Ectodermal cell (in vitro differentiated cells): ENCODE measurements at regions not wholly inside any gene's neighbourhood (a gene's known extent, or its start where the extent isn't known, plus 50 kb on each side); places are given as distances from the start of the nearest gene placed in this dataset.
"Not testable (repeated sequence)": the region's sequence is repeated elsewhere in the genome, so short reads cannot be mapped to it uniquely, and the experiment has no call there.

Experiments used
- H3K27ac ChIP-seq: 2 replicates; pipeline ENCODE4 v1.7.0; 2013; ENCODE audit warnings: mild to moderate bottlenecking, low read depth, low read length; ENCODE audit not compliant: insufficient read depth, poor library complexity, severe bottlenecking
- H3K27me3 ChIP-seq: 2 replicates; pipeline ENCODE4 v1.7.0; 2013; ENCODE audit warnings: mild to moderate bottlenecking, low read length; ENCODE audit not compliant: insufficient read depth, control insufficient read depth, poor library complexity, severe bottlenecking
- H3K36me3 ChIP-seq: one replicate; pipeline ENCODE4 v1.7.0; 2013; ENCODE audit warnings: low read length; ENCODE audit not compliant: control insufficient read depth, insufficient read depth
- H3K4me1 ChIP-seq: one replicate; pipeline ENCODE4 v1.7.0; 2013; ENCODE audit warnings: low read length; ENCODE audit not compliant: control insufficient read depth, insufficient read depth
- H3K4me3 ChIP-seq: 2 replicates; pipeline ENCODE4 v1.7.0; 2013; ENCODE audit warnings: low read depth, low read length, control low read depth; ENCODE audit not compliant: insufficient read depth
- H3K9me3 ChIP-seq: 2 replicates; pipeline ENCODE4 v1.7.0; 2013; ENCODE audit warnings: mild to moderate bottlenecking, low read length, moderate library complexity; ENCODE audit not compliant: control insufficient read depth
- WGBS, 2 experiments: methylation state at CpG; one replicate each; pipeline ENCODE4 v1.1.7; 2013; ENCODE audit warnings: missing lambda C conversion rate in 2 of 2; 5-methylcytosine and 5-hydroxymethylcytosine counted together

- Histone ChIP-seq H3K4me1 (no peaks in the 10 kb centered on the region), H3K36me3 (no peaks in the 10 kb centered on the region), H3K4me3 (no peak overlapping the region), H3K27ac (no peak overlapping the region), H3K27me3 (no peaks in the 10 kb centered on the region), H3K9me3 (no peaks in the 10 kb centered on the region)
- WGBS, 2 experiments: 79 to 87% methylated on average over 7 to 8 of the region's 8 CpGs
These were observed 102.2 kb downstream of the ZNF92 start for GRCh38 chr7:65475734-65476319.

- 55 to 56% methylated on average over 6 of the region's 6 CpGs for WGBS, 2 experiments
- no peaks in the 10 kb centered on the region for H3K9me3 ChIP-seq
These were observed 103.7 kb downstream of the ZNF92 start for GRCh38 chr7:65477326-65477725.

GRCh38 chr7:65489260-65489767 lies 115.7 kb downstream of the ZNF92 start:
- no peak overlapping the region for H3K4me3 ChIP-seq
- H3K4me1 ChIP-seq: no peaks in the 10 kb centered on the region
- H3K36me3 ChIP-seq: no peaks in the 10 kb centered on the region
- no peaks in the 10 kb centered on the region for H3K27me3 ChIP-seq
- no peaks in the 10 kb centered on the region for H3K9me3 ChIP-seq
- no peak overlapping the region for H3K27ac ChIP-seq
- WGBS, 2 experiments: 83 to 86% methylated on average over 8 of the region's 8 CpGs

More at GRCh38 chr7:65477326-65477725, 103.7 kb downstream of the ZNF92 start:
- H3K36me3 ChIP-seq: no peaks in the 10 kb centered on the region
- no peaks in the 10 kb centered on the region for H3K27me3 ChIP-seq
- no peaks in the 10 kb centered on the region for H3K4me1 ChIP-seq
- H3K27ac ChIP-seq: no peak overlapping the region
- H3K4me3 ChIP-seq: no peak overlapping the region

GRCh38 chr7:65496697-65497096 lies 123.0 kb downstream of the ZNF92 start:
- WGBS, 2 experiments: 100% methylated on average over 1 of the region's 2 CpGs; no CpG with 5 or more reads in 1 of the 2 experiments
- H3K4me1 ChIP-seq, H3K27ac ChIP-seq, H3K4me3 ChIP-seq, H3K9me3 ChIP-seq, H3K36me3 ChIP-seq, H3K27me3 ChIP-seq: not testable (repeated sequence)

GRCh38 chr7:65503434-65504152 lies 129.9 kb downstream of the ZNF92 start:
- Histone ChIP-seq H3K27me3 (peaks cover 5% of the 10 kb centered on the region), H3K9me3 (no peaks in the 10 kb centered on the region), H3K27ac (no peak overlapping the region), H3K4me1 (no peaks in the 10 kb centered on the region), H3K4me3 (no peak overlapping the region), H3K36me3 (no peaks in the 10 kb centered on the region)

GRCh38 chr7:65504504-65505319 lies 131.1 kb downstream of the ZNF92 start:
- H3K9me3 ChIP-seq, H3K27ac ChIP-seq, H3K36me3 ChIP-seq, H3K4me3 ChIP-seq, H3K4me1 ChIP-seq: not testable (repeated sequence)
- peaks cover 16% of the 10 kb centered on the region for H3K27me3 ChIP-seq
- 68 to 70% methylated on average over 1 of the region's 1 CpG for WGBS, 2 experiments

GRCh38 chr7:65505320-65505633 lies 131.6 kb downstream of the ZNF92 start:
- H3K27ac ChIP-seq, H3K4me3 ChIP-seq, H3K36me3 ChIP-seq, H3K9me3 ChIP-seq, H3K4me1 ChIP-seq: not testable (repeated sequence)
- peaks cover 22% of the 10 kb centered on the region for H3K27me3 ChIP-seq
- WGBS, 2 experiments: 39 to 46% methylated on average over 3 of the region's 3 CpGs

- H3K9me3 ChIP-seq: not testable (repeated sequence)
- WGBS, 2 experiments: 1% methylated on average over 70 to 71 of the region's 85 CpGs
These were observed 135.1 kb downstream of the ZNF92 start for GRCh38 chr7:65508581-65509367.

GRCh38 chr7:65509368-65510186 lies 135.9 kb downstream of the ZNF92 start:
- 2% methylated on average over 85 of the region's 85 CpGs for WGBS, 2 experiments
- Histone ChIP-seq H3K9me3 (no peaks in the 10 kb centered on the region), H3K27me3 (peaks cover 42% of the 10 kb centered on the region)

More at GRCh38 chr7:65508581-65509367, 135.1 kb downstream of the ZNF92 start:
- not testable (repeated sequence) for H3K27ac ChIP-seq, H3K4me1 ChIP-seq, H3K36me3 ChIP-seq
- peaks cover 41% of the 10 kb centered on the region for H3K27me3 ChIP-seq
- peak overlapping the region; percentile 49 for H3K4me3 ChIP-seq

More at GRCh38 chr7:65509368-65510186, 135.9 kb downstream of the ZNF92 start:
- H3K4me1 ChIP-seq: no peaks in the 10 kb centered on the region
- H3K27ac ChIP-seq: no peak overlapping the region
- peak overlapping the region; percentile 49 for H3K4me3 ChIP-seq
- H3K36me3 ChIP-seq: no peaks in the 10 kb centered on the region
